ENCODE measurements at regions not wholly inside any gene's neighbourhood (a gene's known extent, or its start where the extent isn't known, plus 50 kb on each side); places are given as distances from the start of the nearest gene placed in this dataset.

GRCh38 chr3:20563985-20564384, 378.0 kb upstream of the SGO1 start:
- Histone ChIP-seq H4K91ac (ENCODE audit: insufficient read length, low read depth, low read length) (no peak overlapping the region), H3K18ac (ENCODE audit: insufficient read length, low read depth, low read length) (no peak overlapping the region), H4K20me1 (ENCODE audit: control insufficient read depth, insufficient read depth, insufficient read length) (no peaks in the 10 kb centered on the region), H2AK5ac (ENCODE audit: insufficient read length, low read length) (no peak overlapping the region), H2AFZ (ENCODE audit: low read length) (no peak overlapping the region), H2BK5ac (ENCODE audit: insufficient read length, low read length) (no peak overlapping the region), H2BK20ac (ENCODE audit: low read depth, low read length, poor library complexity, severe bottlenecking) (no peak overlapping the region), H3K14ac (ENCODE audit: insufficient read depth, low read length) (no peak overlapping the region), H3K56ac (ENCODE audit: insufficient read length, low read depth, low read length) (no peak overlapping the region), H3K79me2 (ENCODE audit: insufficient read depth, low read length) (no peaks in the 10 kb centered on the region), H3K23ac (ENCODE audit: insufficient read length, low read depth, low read length) (no peak overlapping the region), H3K9ac (ENCODE audit: extremely low read depth, insufficient read length, low read length) (no peak overlapping the region), H3K27ac (ENCODE audit: insufficient read length, low read depth, low read length) (no peak overlapping the region), H3K27me3 (ENCODE audit: insufficient read depth, low read length) (no peaks in the 10 kb centered on the region), H4K8ac (replicated peaks; ENCODE audit: insufficient read length, low read depth, low read length) (no peak overlapping the region), H3K79me1 (ENCODE audit: insufficient read depth, low read depth, low read length, poor library complexity, severe bottlenecking) (no peaks in the 10 kb centered on the region), H3K4me2 (ENCODE audit: insufficient read depth, insufficient read length, low read length) (no peak overlapping the region), H3K23me2 (ENCODE audit: insufficient read length, low read depth, low read length, poor library complexity, severe bottlenecking) (no peaks in the 10 kb centered on the region), H3T11ph (ENCODE audit: low read length) (no peak overlapping the region), H2BK15ac (ENCODE audit: low read depth, low read length) (no peak overlapping the region), H2BK120ac (ENCODE audit: low read depth, low read length, poor library complexity, severe bottlenecking) (no peak overlapping the region), H3K4ac (ENCODE audit: low read depth, low read length) (no peak overlapping the region), H3K4me1 (ENCODE audit: insufficient read depth, low read length) (no peaks in the 10 kb centered on the region), H4K5ac (ENCODE audit: insufficient read length, low read depth, low read length) (no peak overlapping the region), H3K9me3 (ENCODE audit: control insufficient read depth, low read depth, low read length) (no peaks in the 10 kb centered on the region), H2BK12ac (ENCODE audit: insufficient read length, low read depth, low read length) (no peak overlapping the region)
- no peak for TF ChIP-seq CTCF (conservative IDR thresholded peaks at IDR 0.05)
- no peak overlapping the region for H3K4me3 Mint-ChIP-seq
- no peaks in the 10 kb centered on the region for H3K4me1 Mint-ChIP-seq
- H3K27me3 Mint-ChIP-seq (ENCODE audit: low read depth) = no peaks in the 10 kb centered on the region
- H3K9me3 Mint-ChIP-seq = no peaks in the 10 kb centered on the region
- no peak for DNase-seq
- no peak overlapping the region for H3K27ac Mint-ChIP-seq
- no CpG with 5 or more reads among the region's 2 CpGs for WGBS (ENCODE audit: extremely low coverage, insufficient read length, low lambda C conversion rate)
- no peaks in the 10 kb centered on the region for H3K36me3 Mint-ChIP-seq (ENCODE audit: insufficient read depth in 1 of 3, low read depth in 3 of 3)

Data from H9 (cell line).